ENCODE measurements at regions not wholly inside any gene's neighbourhood (a gene's known extent, or its start where the extent isn't known, plus 50 kb on each side); places are given as distances from the start of the nearest gene placed in this dataset.

- TF ChIP-seq, protein P1, sequence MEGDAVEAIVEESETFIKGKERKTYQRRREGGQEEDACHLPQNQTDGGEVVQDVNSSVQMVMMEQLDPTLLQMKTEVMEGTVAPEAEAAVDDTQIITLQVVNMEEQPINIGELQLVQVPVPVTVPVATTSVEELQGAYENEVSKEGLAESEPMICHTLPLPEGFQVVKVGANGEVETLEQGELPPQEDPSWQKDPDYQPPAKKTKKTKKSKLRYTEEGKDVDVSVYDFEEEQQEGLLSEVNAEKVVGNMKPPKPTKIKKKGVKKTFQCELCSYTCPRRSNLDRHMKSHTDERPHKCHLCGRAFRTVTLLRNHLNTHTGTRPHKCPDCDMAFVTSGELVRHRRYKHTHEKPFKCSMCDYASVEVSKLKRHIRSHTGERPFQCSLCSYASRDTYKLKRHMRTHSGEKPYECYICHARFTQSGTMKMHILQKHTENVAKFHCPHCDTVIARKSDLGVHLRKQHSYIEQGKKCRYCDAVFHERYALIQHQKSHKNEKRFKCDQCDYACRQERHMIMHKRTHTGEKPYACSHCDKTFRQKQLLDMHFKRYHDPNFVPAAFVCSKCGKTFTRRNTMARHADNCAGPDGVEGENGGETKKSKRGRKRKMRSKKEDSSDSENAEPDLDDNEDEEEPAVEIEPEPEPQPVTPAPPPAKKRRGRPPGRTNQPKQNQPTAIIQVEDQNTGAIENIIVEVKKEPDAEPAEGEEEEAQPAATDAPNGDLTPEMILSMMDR (IDR thresholded peaks at IDR 0.05), result no peak
- TF ChIP-seq POLR2A (IDR thresholded peaks at IDR 0.05), result peak; percentile 37 to 71
Observed at GRCh38 chr1:39105061-39105840, 79.1 kb downstream of the NDUFS5 start.
